Small intestine (tissue), 7 donors: ENCODE measurements at regions not wholly inside any gene's neighbourhood (a gene's known extent, or its start where the extent isn't known, plus 50 kb on each side); places are given as distances from the start of the nearest gene placed in this dataset.
"Not testable (repeated sequence)": the region's sequence is repeated elsewhere in the genome, so short reads cannot be mapped to it uniquely, and the experiment has no call there.

Source experiments
- DNase-seq, 2 donors: peaks; one replicate each; pipeline versions ENCODE4 v3.0.0 to v3.0.0-alpha.2; 2013
- FAIRE-seq: peaks from 2 replicates; lab custom pipeline; 2012; peaks lifted over from hg19 to GRCh38; lab: Jason Lieb, UNC
- H3K27ac ChIP-seq, 3 donors: one replicate each; pipeline ENCODE4 v1.5.1; 2013; ENCODE audit warnings: low read length in 2 of 3, mild to moderate bottlenecking in 2 of 3, control low read depth in 1 of 3, inconsistent platforms in 1 of 3, low read depth in 1 of 3, moderate library complexity in 1 of 3
- H3K27me3 ChIP-seq, 3 donors: one replicate each; pipeline ENCODE4 v1.6.1; 2013; ENCODE audit warnings: low read length in 3 of 3, inconsistent platforms in 1 of 3; ENCODE audit not compliant: control insufficient read depth in 3 of 3, insufficient read depth in 3 of 3
- H3K36me3 ChIP-seq, 3 donors: one replicate each; pipeline ENCODE4 v1.6.1; 2013; ENCODE audit warnings: low read length in 3 of 3, inconsistent platforms in 1 of 3, low read depth in 1 of 3, mild to moderate bottlenecking in 1 of 3, moderate library complexity in 1 of 3; ENCODE audit not compliant: control insufficient read depth in 3 of 3, insufficient read depth in 2 of 3
- H3K4me1 ChIP-seq, 3 donors: one replicate each; pipeline ENCODE4 v1.6.1; 2013; ENCODE audit warnings: low read length in 2 of 3, inconsistent platforms in 1 of 3, low read depth in 1 of 3, mild to moderate bottlenecking in 1 of 3, moderate library complexity in 1 of 3; ENCODE audit not compliant: control insufficient read depth in 3 of 3, insufficient read depth in 2 of 3
- H3K4me3 ChIP-seq, 3 donors: one replicate each; pipeline ENCODE4 v1.5.1; 2013; ENCODE audit warnings: low read length in 3 of 3, control low read depth in 1 of 3, inconsistent platforms in 1 of 3, low read depth in 1 of 3, mild to moderate bottlenecking in 1 of 3, moderate library complexity in 1 of 3
- H3K9me3 ChIP-seq, 2 donors: one replicate each; pipeline ENCODE4 v1.6.1; 2013; ENCODE audit warnings: low read depth in 1 of 2, low read length in 1 of 2; ENCODE audit not compliant: control insufficient read depth in 2 of 2, insufficient read depth in 1 of 2
- WGBS, 3 donors: extraction: QIAGEN DNeasy Blood & Tissue Kit; methylation state at CpG; one replicate each; pipeline ENCODE4 v1.1.7; 2013; 5-methylcytosine and 5-hydroxymethylcytosine counted together
- donor health status: healthy with polysubstance abuse.
- donor health status: control.
- donor health status: control.
- donor health status: Bipolar disorder and iron deficiency.
- donor health status: healthy.

DNA sequence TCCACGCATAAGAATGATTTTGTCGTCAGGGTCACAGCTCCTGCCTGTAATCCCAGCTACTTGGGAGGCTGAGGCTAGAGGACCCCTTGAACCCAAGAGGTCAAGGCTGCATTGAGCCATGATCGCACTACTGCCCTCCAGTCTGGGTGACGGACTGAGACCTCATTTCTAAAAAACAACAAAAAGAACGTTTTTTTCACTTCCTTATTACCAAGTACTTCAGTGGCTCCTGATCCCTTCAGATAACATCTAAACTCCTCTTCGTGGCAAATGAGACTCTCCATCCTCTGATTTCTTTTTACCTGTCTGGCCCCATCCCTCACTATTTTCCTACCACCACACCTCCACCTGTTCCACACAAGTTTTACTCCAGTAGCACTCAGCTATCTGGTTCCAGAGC is 105.4 kb upstream of the TLK1 start:
- FAIRE-seq (no peak), DNase-seq (no peak)
- H3K27me3 ChIP-seq, result no peaks in the 10 kb centered on the region
- no peaks in the 10 kb centered on the region for H3K9me3 ChIP-seq
- WGBS, 3 donors, result 65 to 66% (median 65%) methylated on average over 6 of the region's 6 CpGs
- no peak overlapping the region for H3K4me3 ChIP-seq
- no peaks in the 10 kb centered on the region for H3K36me3 ChIP-seq
- H3K4me1 ChIP-seq, result no peaks in the 10 kb centered on the region
- no peak overlapping the region for H3K27ac ChIP-seq

DNA sequence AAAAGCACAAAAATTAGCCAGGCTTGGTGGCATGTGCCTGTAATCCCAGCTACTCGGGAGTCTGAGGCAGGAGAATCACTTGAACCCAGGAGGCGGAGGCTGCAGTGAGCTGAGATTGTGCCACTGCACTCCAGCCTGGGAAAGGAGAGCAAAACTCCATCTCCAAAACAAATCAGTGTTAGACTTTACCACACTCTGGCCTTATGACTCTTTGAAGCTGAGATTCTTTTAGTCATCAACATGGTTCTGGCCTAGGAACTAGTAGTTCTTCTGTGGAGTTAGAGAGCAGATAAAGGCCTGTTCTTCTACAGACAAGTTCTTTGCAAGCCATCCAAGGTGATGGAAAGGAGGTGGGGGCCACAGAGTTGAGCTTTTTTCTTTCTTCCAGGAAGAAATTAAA is 100.8 kb upstream of the TLK1 start:
- not testable (repeated sequence) for H3K27me3 ChIP-seq, DNase-seq, H3K4me1 ChIP-seq, H3K9me3 ChIP-seq, H3K36me3 ChIP-seq, H3K27ac ChIP-seq, H3K4me3 ChIP-seq, FAIRE-seq
- 95 to 97% (median 96%) methylated on average over 2 of the region's 2 CpGs for WGBS, 3 donors

DNA sequence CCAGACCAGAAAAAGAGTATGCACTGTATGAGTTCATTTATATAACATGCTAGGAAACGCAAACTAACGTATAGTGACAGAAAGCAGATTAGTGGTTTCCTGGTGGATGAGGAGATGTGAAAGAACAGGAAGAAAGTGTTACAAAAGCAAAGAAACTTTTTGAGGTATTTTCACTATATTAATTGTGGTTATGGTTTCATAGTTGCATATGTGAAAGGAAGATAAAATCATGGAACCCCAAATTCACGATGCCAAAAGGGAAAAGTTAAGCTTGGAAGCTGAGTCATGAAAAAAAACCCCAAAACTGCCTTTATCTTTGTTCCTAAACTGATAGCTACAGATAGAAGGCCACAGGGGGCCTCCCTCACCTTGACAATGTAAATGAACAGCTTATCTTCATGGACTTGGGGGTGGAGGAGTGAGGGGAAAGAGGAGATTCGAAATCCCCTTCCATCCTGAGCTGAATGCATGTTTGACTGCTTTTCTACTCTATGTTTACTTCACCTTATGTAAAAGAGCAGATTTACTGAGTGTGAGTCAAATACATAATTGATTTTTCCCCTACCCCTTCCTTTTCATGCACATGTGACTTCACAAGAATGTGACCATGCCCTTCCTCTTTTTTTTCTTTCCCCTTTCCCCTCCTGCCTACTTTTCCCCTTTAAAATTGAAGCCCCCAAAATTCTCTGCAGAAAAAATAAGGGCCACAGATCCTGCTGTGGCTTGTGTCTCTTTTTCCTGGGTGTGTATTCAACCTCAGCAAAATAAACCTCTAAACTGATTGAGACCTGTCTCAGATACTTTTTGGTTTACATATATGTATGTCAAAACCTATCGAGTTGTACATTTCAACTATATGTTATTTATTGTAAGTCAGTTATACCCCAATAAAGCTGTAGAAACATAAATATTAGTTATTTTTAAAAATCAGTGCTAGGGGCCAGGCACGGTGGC is 100.1 kb upstream of the TLK1 start:
- Histone ChIP-seq H3K36me3 (no peaks in the 10 kb centered on the region), H3K4me3 (no peak overlapping the region), H3K9me3 (no peaks in the 10 kb centered on the region), H3K27ac (no peak overlapping the region), H3K27me3 (no peaks in the 10 kb centered on the region), H3K4me1 (no peaks in the 10 kb centered on the region)
- FAIRE-seq, result no peak
- WGBS, 3 donors, result 52 to 63% (median 56%) methylated on average over 6 of the region's 6 CpGs
- DNase-seq, result no peak

DNA sequence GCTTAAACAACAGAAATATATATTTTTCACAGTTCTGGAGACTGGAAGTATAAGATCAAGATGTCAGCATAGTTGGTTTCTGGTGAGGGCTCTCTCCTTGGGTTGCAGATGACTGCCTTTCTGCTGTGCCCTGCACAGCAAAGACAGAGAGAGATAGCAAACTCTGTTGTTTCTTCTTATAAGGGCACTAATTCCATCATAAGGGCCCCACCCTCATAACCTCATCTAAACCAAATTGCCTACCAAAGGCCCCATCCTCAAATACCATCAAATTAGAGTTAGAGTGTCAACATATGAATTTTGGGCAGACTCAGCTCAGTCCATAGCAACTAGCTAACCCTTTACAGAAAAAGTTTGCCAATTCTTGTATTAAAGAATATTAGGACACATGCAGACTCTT is 94.0 kb upstream of the TLK1 start:
- Histone ChIP-seq H3K9me3 (peaks cover 0 to 7% of the 10 kb centered on the region in 2 donors), H3K4me1 (no peaks in the 10 kb centered on the region), H3K27ac (no peak overlapping the region), H3K4me3 (no peak overlapping the region), H3K27me3 (no peaks in the 10 kb centered on the region), H3K36me3 (no peaks in the 10 kb centered on the region)
- FAIRE-seq (no peak), DNase-seq (no peak)

DNA sequence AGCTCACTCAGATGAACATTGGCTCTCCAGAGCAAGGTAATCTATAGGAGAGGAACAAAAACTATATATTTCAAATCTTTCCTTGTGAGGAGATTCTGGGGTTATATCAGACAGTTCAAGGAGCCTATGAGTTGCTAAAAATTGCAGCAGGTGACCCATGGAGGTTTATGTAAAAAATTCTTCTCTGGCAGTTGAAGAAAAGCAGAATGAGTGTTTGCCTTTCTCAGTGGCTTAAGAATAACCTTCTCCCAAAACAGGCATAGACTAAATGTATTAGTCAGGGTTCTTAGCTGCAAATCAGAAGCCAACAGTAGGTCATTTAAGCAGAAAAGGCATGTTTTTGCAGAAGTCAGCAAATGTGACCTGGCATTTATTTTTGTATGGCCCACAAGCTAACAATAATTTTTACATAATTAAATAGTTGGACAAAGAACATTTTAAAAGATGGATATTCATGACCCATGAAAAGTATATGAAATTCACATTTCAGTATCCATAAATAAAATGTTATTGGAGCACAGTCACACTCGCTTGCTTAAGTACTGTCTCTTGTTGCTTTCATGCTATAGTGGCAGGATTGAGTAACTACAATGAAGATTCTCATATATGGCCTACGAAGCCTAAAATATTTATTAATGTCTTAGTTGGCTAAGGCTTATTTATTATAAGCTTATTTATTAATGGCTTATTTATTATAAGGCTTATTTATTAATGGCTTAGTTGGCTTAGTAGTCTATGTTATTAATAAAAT is 93.4 kb upstream of the TLK1 start:
- Histone ChIP-seq H3K4me1 (no peaks in the 10 kb centered on the region), H3K9me3 (peaks cover 0 to 7% of the 10 kb centered on the region in 2 donors), H3K4me3 (no peak overlapping the region), H3K36me3 (no peaks in the 10 kb centered on the region), H3K27ac (no peak overlapping the region), H3K27me3 (no peaks in the 10 kb centered on the region)
- DNase-seq (no peak), FAIRE-seq (no peak)
- 89 to 99% (median 95%) methylated on average over 2 of the region's 2 CpGs for WGBS, 3 donors

DNA sequence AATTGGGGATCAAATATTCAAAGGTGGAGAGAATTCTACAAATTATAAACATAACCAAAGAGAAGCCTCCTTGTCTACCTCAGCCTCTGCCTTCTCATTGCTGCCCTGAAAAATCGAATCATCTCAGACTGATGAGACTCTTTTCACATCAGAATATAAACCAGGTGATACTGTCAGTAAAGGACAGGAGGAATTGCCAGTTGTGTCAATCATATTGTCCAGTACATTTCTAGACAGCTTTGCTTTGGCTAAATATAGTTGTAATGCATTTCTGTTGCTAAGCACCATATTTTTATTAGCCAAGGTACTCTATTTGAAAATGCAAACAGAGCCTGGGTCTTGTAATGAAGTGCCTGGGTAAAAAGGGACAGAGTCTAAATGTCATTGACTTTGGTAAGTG is 92.6 kb upstream of the TLK1 start:
- 67 to 91% (median 78%) methylated on average over 1 of the region's 1 CpG for WGBS, 3 donors
- FAIRE-seq, result no peak
- Histone ChIP-seq H3K27me3 (no peaks in the 10 kb centered on the region), H3K36me3 (no peaks in the 10 kb centered on the region), H3K9me3 (peaks cover 0 to 7% of the 10 kb centered on the region in 2 donors), H3K27ac (no peak overlapping the region), H3K4me3 (no peak overlapping the region), H3K4me1 (no peaks in the 10 kb centered on the region)
- no peak for DNase-seq

DNA sequence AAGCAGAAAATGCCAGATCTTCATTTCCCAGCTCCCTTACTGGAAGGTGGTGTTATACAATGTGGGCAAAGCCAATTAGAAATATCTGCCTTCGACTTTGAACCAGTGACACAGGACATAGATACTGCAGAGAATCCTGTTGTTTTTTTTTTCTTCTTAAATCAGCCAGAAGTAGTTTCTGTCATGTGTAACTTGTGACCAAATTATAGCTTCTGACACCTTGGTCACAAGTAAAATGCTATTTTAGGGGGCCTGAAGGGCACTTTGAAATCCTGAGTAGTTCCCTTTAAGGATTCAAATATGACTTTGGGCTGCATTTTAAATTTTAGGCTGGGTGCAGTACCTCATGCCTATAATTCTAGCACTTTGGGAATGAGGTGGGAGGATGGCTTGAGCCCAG is 89.0 kb upstream of the TLK1 start:
- no peaks in the 10 kb centered on the region for H3K4me1 ChIP-seq
- H3K27ac ChIP-seq, result no peak overlapping the region
- H3K27me3 ChIP-seq, result no peaks in the 10 kb centered on the region
- 70 to 91% (median 83%) methylated on average over 1 of the region's 1 CpG for WGBS, 3 donors
- FAIRE-seq (no peak), DNase-seq (no peak)
- peaks cover 0 to 13% of the 10 kb centered on the region in 2 donors for H3K9me3 ChIP-seq
- H3K4me3 ChIP-seq, result no peak overlapping the region
- H3K36me3 ChIP-seq, result no peaks in the 10 kb centered on the region

DNA sequence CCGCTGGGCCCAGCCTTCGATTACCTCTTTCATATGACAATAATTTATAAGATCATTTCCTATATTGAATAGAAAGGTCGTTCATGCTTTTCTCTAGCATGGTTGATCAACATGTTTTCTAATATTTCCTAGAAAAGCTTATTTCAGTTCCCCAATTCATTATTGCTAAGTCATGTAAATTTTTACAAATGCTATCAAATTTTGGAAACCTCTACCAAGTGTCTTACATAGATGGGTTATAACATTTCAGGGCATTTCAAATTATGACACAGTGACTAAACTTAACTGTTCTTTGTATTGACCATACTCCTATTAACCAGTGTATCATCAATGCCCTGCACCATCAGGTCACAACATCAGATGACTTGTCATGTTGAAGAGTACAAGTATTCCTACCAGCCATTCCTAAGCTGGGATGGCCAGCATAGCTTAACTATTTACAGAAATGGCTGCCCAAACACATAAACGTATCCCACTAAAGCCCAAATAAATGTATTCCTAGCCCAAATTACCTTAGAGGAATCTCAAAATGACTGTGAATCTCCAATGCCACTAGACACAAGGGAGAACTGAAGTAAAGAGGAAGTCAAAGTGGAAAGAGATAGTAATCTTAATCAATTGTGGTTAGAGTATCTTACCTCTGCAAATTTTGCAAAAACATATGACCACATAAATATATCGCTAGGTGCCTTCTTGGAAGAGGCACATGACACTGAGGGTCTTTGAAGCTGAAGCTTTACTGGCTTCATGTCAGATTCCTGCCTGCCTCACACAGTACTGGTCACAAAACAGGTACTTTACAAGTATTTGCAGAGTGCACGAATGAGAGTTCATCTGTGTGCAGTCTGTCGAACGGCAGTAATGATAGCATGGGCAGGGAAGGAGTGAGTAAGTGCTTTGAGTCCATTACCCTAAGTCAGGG is 87.3 kb upstream of the TLK1 start:
- WGBS, 3 donors, result 73 to 85% (median 74%) methylated on average over 8 of the region's 8 CpGs

More for the DNA sequence above, 87.3 kb upstream of the TLK1 start:
- H3K9me3 ChIP-seq, result peaks cover 0 to 14% of the 10 kb centered on the region in 2 donors
- DNase-seq (peak in 1 of 2 donors; percentile 25), FAIRE-seq (no peak)
- H3K4me1 ChIP-seq, result no peaks in the 10 kb centered on the region
- H3K36me3 ChIP-seq, result no peaks in the 10 kb centered on the region
- no peak overlapping the region for H3K4me3 ChIP-seq
- H3K27me3 ChIP-seq, result no peaks in the 10 kb centered on the region
- no peak overlapping the region for H3K27ac ChIP-seq
